Prostate gland (tissue), 2 donors: ENCODE measurements at regions not wholly inside any gene's neighbourhood (a gene's known extent, or its start where the extent isn't known, plus 50 kb on each side); places are given as distances from the start of the nearest gene placed in this dataset.
A peak's percentile ranks its signal among the peaks of the same experiment; 100 is the strongest.

Experiments
- POLR2AphosphoS5 ChIP-seq: sonication (generic); formaldehyde crosslinking; IDR thresholded peaks from one replicate; pipeline ENCODE4 v1.6.1; 2017; ENCODE audit warnings: antibody characterized with exemption
- TF ChIP-seq, protein P1 (sequence below), 4 experiments: fragments of 200-600 bp in 2 of 4; fragments of 450-650 bp in 2 of 4; sonication (generic) in 2 of 4; IDR thresholded peaks; 1 replicate in 3 of 4; 2 replicates in 1 of 4; pipeline ENCODE4 v1.5.1; 2016 to 2019; ENCODE audit warnings: antibody characterized with exemption in 4 of 4, mild to moderate bottlenecking in 2 of 4, moderate library complexity in 2 of 4

DNA sequence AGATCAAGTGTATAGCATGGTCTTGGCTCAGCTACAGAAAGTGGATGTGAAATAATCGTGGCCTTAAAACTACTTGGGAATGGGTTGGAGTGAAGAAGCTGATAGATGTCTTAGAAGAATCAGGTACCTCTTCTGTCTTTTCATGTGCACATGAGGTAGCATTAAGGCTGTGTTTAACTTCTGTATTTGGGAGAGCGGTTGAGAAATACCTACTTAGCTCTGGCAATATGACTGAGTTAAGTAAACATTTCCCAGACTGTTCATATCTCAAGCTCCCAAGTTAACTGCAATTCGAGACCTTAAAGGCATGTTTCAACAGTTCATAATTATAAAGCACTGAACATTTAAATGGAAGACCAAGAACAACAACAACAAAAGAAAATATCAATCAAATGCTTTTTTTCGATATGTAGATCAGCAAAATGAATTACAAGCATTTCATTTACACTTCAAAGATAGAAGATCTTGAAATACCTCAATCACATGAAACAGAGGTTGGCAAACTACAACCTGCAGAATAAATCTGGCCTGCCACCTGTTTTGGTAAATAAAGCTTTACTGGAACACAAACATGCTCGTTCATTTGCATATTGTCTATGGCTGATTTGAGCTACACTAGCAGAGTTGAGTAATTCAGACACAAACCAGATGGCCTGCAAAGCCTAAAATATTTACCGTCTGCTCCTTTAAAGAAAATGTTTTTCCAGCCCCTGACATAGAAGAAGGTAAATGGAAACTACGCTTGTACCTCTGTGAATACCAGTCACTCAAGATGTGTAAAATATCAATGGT lies 337.1 kb upstream of the GLI3 start:
- peak; percentile 57 for TF ChIP-seq POLR2AphosphoS5
- TF ChIP-seq, protein P1, sequence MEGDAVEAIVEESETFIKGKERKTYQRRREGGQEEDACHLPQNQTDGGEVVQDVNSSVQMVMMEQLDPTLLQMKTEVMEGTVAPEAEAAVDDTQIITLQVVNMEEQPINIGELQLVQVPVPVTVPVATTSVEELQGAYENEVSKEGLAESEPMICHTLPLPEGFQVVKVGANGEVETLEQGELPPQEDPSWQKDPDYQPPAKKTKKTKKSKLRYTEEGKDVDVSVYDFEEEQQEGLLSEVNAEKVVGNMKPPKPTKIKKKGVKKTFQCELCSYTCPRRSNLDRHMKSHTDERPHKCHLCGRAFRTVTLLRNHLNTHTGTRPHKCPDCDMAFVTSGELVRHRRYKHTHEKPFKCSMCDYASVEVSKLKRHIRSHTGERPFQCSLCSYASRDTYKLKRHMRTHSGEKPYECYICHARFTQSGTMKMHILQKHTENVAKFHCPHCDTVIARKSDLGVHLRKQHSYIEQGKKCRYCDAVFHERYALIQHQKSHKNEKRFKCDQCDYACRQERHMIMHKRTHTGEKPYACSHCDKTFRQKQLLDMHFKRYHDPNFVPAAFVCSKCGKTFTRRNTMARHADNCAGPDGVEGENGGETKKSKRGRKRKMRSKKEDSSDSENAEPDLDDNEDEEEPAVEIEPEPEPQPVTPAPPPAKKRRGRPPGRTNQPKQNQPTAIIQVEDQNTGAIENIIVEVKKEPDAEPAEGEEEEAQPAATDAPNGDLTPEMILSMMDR (IDR thresholded peaks at IDR 0.05): no peak
